Mucosa of descending colon (tissue), 3 donors: ENCODE measurements at regions not wholly inside any gene's neighbourhood (a gene's known extent, or its start where the extent isn't known, plus 50 kb on each side); places are given as distances from the start of the nearest gene placed in this dataset.

Source experiments
- ATAC-seq: fragments of 200-7000 bp; cut with Tn5 transposase; one replicate; pipeline ENCODE4 v1.9.1; 2020; ENCODE audit warnings: mild to moderate bottlenecking, moderate library complexity
- DNase-seq, 3 donors: peaks; one replicate each; pipeline ENCODE4 v3.0.0-alpha.2; 2020
- H3K36me3 ChIP-seq: fragments of 200-600 bp; one replicate; pipeline ENCODE4 v1.8.0; 2021; ENCODE audit warnings: low read depth, mild to moderate bottlenecking
- H3K4me1 ChIP-seq: fragments of 200-600 bp; one replicate; pipeline ENCODE4 v1.8.0; 2021; ENCODE audit warnings: low read depth, mild to moderate bottlenecking
- H3K4me3 ChIP-seq: fragments of 200-600 bp; one replicate; pipeline ENCODE4 v1.8.0; 2021; ENCODE audit warnings: mild to moderate bottlenecking
- H3K9me3 ChIP-seq: fragments of 200-600 bp; one replicate; pipeline ENCODE4 v1.8.0; 2021; ENCODE audit warnings: mild to moderate bottlenecking
- CTCF ChIP-seq: fragments of 200-600 bp; IDR thresholded peaks from one replicate; pipeline ENCODE4 v1.8.0; 2022; ENCODE audit warnings: antibody characterized with exemption, mild to moderate bottlenecking
- intact Hi-C, 2 donors: fragments of 100-400 bp; cut with DNase I in 1 of 2; cut with micrococcal nuclease in 1 of 2; formaldehyde crosslinking; loops; one replicate each; pipeline versions ENCODE4 v1.11.0 to v1.11.1; 2022; cut with DNase I, micrococcal nuclease
- donor health status: DM: no; HTN: no; CAD: no; lungs with moderate emphysema.
- donor health status: DM: no; HTN: no; CAD: no.
- donor health status: DM: no; HTN: yes; CAD: no.

GRCh38 chr21:35178827-35179226 is 129.7 kb upstream of the RUNX1 start:
- no peak for TF ChIP-seq CTCF
- ATAC-seq: no peak
- no peaks in the 10 kb centered on the region for H3K9me3 ChIP-seq
- H3K4me1 ChIP-seq: no peaks in the 10 kb centered on the region
- intact Hi-C loops: no loop called here
- DNase-seq: no peak
- H3K4me3 ChIP-seq: no peak overlapping the region
- no peaks in the 10 kb centered on the region for H3K36me3 ChIP-seq

GRCh38 chr21:35178098-35178497 is 129.0 kb upstream of the RUNX1 start:
- Histone ChIP-seq H3K4me3 (no peak overlapping the region), H3K9me3 (no peaks in the 10 kb centered on the region), H3K36me3 (no peaks in the 10 kb centered on the region), H3K4me1 (no peaks in the 10 kb centered on the region)
- DNase-seq: no peak
- TF ChIP-seq CTCF: no peak
- no peak for ATAC-seq
- intact Hi-C loops: no loop called here

DNA sequence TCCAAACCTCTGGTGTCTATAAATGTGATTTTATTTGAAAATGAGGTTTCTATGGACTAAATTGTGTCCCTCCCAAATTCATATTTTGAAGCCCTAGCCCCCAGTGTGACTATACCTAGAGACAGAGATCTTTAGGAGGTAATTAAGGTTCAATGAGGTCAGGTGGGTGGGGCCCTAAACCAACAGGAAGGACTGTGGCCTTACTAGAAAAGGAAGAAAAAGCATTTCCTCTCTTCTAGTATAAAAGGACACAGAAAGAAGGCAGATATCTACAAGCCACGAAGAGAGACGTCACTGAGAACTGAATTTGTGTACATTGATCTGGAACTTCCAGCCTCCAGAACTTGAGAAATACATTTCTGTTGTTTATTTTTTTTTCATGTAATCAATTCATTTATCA is 123.1 kb upstream of the RUNX1 start:
- no peak overlapping the region for H3K4me3 ChIP-seq
- intact Hi-C loops: no loop called here
- DNase-seq: peak in 1 of 3 donors; percentile 17
- peak; percentile 50 for ATAC-seq
- H3K4me1 ChIP-seq: no peaks in the 10 kb centered on the region
- no peaks in the 10 kb centered on the region for H3K36me3 ChIP-seq
- no peaks in the 10 kb centered on the region for H3K9me3 ChIP-seq
- TF ChIP-seq CTCF: no peak

- ATAC-seq (no peak), DNase-seq (no peak)
- no peak for TF ChIP-seq CTCF
- Histone ChIP-seq H3K36me3 (no peaks in the 10 kb centered on the region), H3K9me3 (no peaks in the 10 kb centered on the region), H3K4me3 (no peak overlapping the region), H3K4me1 (no peaks in the 10 kb centered on the region)
- intact Hi-C loops: no loop called here
These were observed 122.3 kb upstream of the RUNX1 start for GRCh38 chr21:35171385-35171784.

- H3K36me3 ChIP-seq: no peaks in the 10 kb centered on the region
- ATAC-seq (no peak), DNase-seq (no peak)
- H3K9me3 ChIP-seq: no peaks in the 10 kb centered on the region
- no peak overlapping the region for H3K4me3 ChIP-seq
- intact Hi-C loops: no loop called here
- TF ChIP-seq CTCF: no peak
- H3K4me1 ChIP-seq: no peaks in the 10 kb centered on the region
These were observed 121.7 kb upstream of the RUNX1 start for GRCh38 chr21:35170818-35171217.

- no peak for DNase-seq
- Histone ChIP-seq H3K4me1 (no peaks in the 10 kb centered on the region), H3K4me3 (no peak overlapping the region), H3K36me3 (no peaks in the 10 kb centered on the region), H3K9me3 (no peaks in the 10 kb centered on the region)
- intact Hi-C loops: no loop called here
- no peak for ATAC-seq
- no peak for TF ChIP-seq CTCF
These were observed 121.1 kb upstream of the RUNX1 start for GRCh38 chr21:35170244-35170643.
